ENCODE measurements at regions not wholly inside any gene's neighbourhood (a gene's known extent, or its start where the extent isn't known, plus 50 kb on each side); places are given as distances from the start of the nearest gene placed in this dataset.

- no peaks in the 10 kb centered on the region for H3K79me2 ChIP-seq (ENCODE audit: control insufficient read depth, insufficient read depth, low read length, poor library complexity)
- H3K4me2 ChIP-seq (ENCODE audit: low read length), result no peak overlapping the region
- no peak overlapping the region for H4K8ac ChIP-seq (ENCODE audit: low read depth, low read length)
- H3K4me3 ChIP-seq (ENCODE audit: low read depth, low read length), result no peak overlapping the region
- no peak overlapping the region for H4K91ac ChIP-seq (ENCODE audit: low read depth, low read length)
- H3K4ac ChIP-seq (ENCODE audit: low read depth, low read length), result no peak overlapping the region
- H2AK5ac ChIP-seq (ENCODE audit: low read length), result no peak overlapping the region
- no peak overlapping the region for H3K23ac ChIP-seq (ENCODE audit: low read length)
- no peak overlapping the region for H2BK12ac ChIP-seq (ENCODE audit: low read length)
- no peaks in the 10 kb centered on the region for H3K79me1 ChIP-seq (ENCODE audit: low read length)
- no peak overlapping the region for H2BK120ac ChIP-seq (ENCODE audit: insufficient read depth, low read length, poor library complexity)
- no peak overlapping the region for H4K12ac ChIP-seq (ENCODE audit: low read depth, low read length)
- H3K27me3 ChIP-seq (ENCODE audit: insufficient read depth, low read length), result no peaks in the 10 kb centered on the region
- no peak for DNase-seq
- H2AFZ ChIP-seq (ENCODE audit: insufficient read depth, low read length, poor library complexity), result peak overlapping the region; percentile 45
- H3K4me1 ChIP-seq (ENCODE audit: control insufficient read depth in 1 of 2, insufficient read depth in 2 of 2, low read length in 2 of 2), result no peaks in the 10 kb centered on the region
- no CpG with 5 or more reads among the region's 17 CpGs for WGBS (ENCODE audit: extremely low coverage, insufficient coverage, insufficient read length)
- H2BK5ac ChIP-seq (ENCODE audit: low read depth, low read length, poor library complexity), result no peak overlapping the region
- no peaks in the 10 kb centered on the region for H3K36me3 ChIP-seq (ENCODE audit: control insufficient read depth in 1 of 2, insufficient read depth in 2 of 2, low read length in 2 of 2)
- H3K27ac ChIP-seq (ENCODE audit: low read depth, low read length), result no peak overlapping the region
- H3K14ac ChIP-seq (ENCODE audit: low read length), result no peak overlapping the region
- no peak overlapping the region for H3K18ac ChIP-seq (ENCODE audit: low read length)
- H3K9me3 ChIP-seq (ENCODE audit: insufficient read depth, low read depth, low read length), result no peaks in the 10 kb centered on the region
- H3K9ac ChIP-seq (ENCODE audit: low read length), result no peak overlapping the region
Measured at GRCh38 chr9:27654629-27655285, 81.5 kb upstream of the C9orf72 start.

GRCh38 chr9:27655441-27655840 is 82.2 kb upstream of the C9orf72 start:
- DNase-seq, result no peak
- no peaks in the 10 kb centered on the region for H3K79me1 ChIP-seq (ENCODE audit: low read length)
- H3K79me2 ChIP-seq (ENCODE audit: control insufficient read depth, insufficient read depth, low read length, poor library complexity), result no peaks in the 10 kb centered on the region
- H3K36me3 ChIP-seq (ENCODE audit: control insufficient read depth in 1 of 2, insufficient read depth in 2 of 2, low read length in 2 of 2), result no peaks in the 10 kb centered on the region
- no CpG with 5 or more reads among the region's 2 CpGs for WGBS (ENCODE audit: extremely low coverage, insufficient coverage, insufficient read length)
- H3K9ac ChIP-seq (ENCODE audit: low read length), result no peak overlapping the region
- H4K91ac ChIP-seq (ENCODE audit: low read depth, low read length), result no peak overlapping the region
- H3K23ac ChIP-seq (ENCODE audit: low read length), result no peak overlapping the region
- H3K4me1 ChIP-seq (ENCODE audit: control insufficient read depth in 1 of 2, insufficient read depth in 2 of 2, low read length in 2 of 2), result no peaks in the 10 kb centered on the region
- no peak overlapping the region for H4K8ac ChIP-seq (ENCODE audit: low read depth, low read length)
- H3K4me2 ChIP-seq (ENCODE audit: low read length), result no peak overlapping the region
- no peak overlapping the region for H3K18ac ChIP-seq (ENCODE audit: low read length)
- no peak overlapping the region for H4K12ac ChIP-seq (ENCODE audit: low read depth, low read length)
- no peak overlapping the region for H3K14ac ChIP-seq (ENCODE audit: low read length)
- no peaks in the 10 kb centered on the region for H3K27me3 ChIP-seq (ENCODE audit: insufficient read depth, low read length)
- no peak overlapping the region for H3K4me3 ChIP-seq (ENCODE audit: low read depth, low read length)
- no peak overlapping the region for H3K27ac ChIP-seq (ENCODE audit: low read depth, low read length)
- no peak overlapping the region for H2AK5ac ChIP-seq (ENCODE audit: low read length)
- H2AFZ ChIP-seq (ENCODE audit: insufficient read depth, low read length, poor library complexity), result no peak overlapping the region
- H3K4ac ChIP-seq (ENCODE audit: low read depth, low read length), result no peak overlapping the region
- H2BK12ac ChIP-seq (ENCODE audit: low read length), result no peak overlapping the region
- no peaks in the 10 kb centered on the region for H3K9me3 ChIP-seq (ENCODE audit: insufficient read depth, low read depth, low read length)
- H2BK120ac ChIP-seq (ENCODE audit: insufficient read depth, low read length, poor library complexity), result no peak overlapping the region
- no peak overlapping the region for H2BK5ac ChIP-seq (ENCODE audit: low read depth, low read length, poor library complexity)

GRCh38 chr9:27659001-27659400 is 85.7 kb upstream of the C9orf72 start:
- no CpG with 5 or more reads among the region's 4 CpGs for WGBS (ENCODE audit: extremely low coverage, insufficient coverage, insufficient read length)
- Histone ChIP-seq H3K36me3 (ENCODE audit: control insufficient read depth in 1 of 2, insufficient read depth in 2 of 2, low read length in 2 of 2) (no peaks in the 10 kb centered on the region), H4K91ac (ENCODE audit: low read depth, low read length) (no peak overlapping the region), H3K27ac (ENCODE audit: low read depth, low read length) (no peak overlapping the region), H2BK120ac (ENCODE audit: insufficient read depth, low read length, poor library complexity) (no peak overlapping the region), H3K4me1 (ENCODE audit: control insufficient read depth in 1 of 2, insufficient read depth in 2 of 2, low read length in 2 of 2) (peaks cover 0 to under 1% of the 10 kb centered on the region in 2 experiments), H2AK5ac (ENCODE audit: low read length) (no peak overlapping the region), H3K4ac (ENCODE audit: low read depth, low read length) (no peak overlapping the region), H3K4me3 (ENCODE audit: low read depth, low read length) (no peak overlapping the region), H3K4me2 (ENCODE audit: low read length) (no peak overlapping the region), H4K12ac (ENCODE audit: low read depth, low read length) (no peak overlapping the region), H3K18ac (ENCODE audit: low read length) (no peak overlapping the region), H3K23ac (ENCODE audit: low read length) (no peak overlapping the region), H3K9me3 (ENCODE audit: insufficient read depth, low read depth, low read length) (no peaks in the 10 kb centered on the region), H3K79me2 (ENCODE audit: control insufficient read depth, insufficient read depth, low read length, poor library complexity) (no peaks in the 10 kb centered on the region), H4K8ac (ENCODE audit: low read depth, low read length) (no peak overlapping the region), H2BK5ac (ENCODE audit: low read depth, low read length, poor library complexity) (no peak overlapping the region), H2BK12ac (ENCODE audit: low read length) (no peak overlapping the region), H3K79me1 (ENCODE audit: low read length) (no peaks in the 10 kb centered on the region), H3K14ac (ENCODE audit: low read length) (no peak overlapping the region), H3K27me3 (ENCODE audit: insufficient read depth, low read length) (no peaks in the 10 kb centered on the region), H3K9ac (ENCODE audit: low read length) (no peak overlapping the region), H2AFZ (ENCODE audit: insufficient read depth, low read length, poor library complexity) (no peak overlapping the region)
- DNase-seq, result no peak

GRCh38 chr9:27659571-27659970 is 86.3 kb upstream of the C9orf72 start:
- Histone ChIP-seq H3K9me3 (ENCODE audit: insufficient read depth, low read depth, low read length) (no peaks in the 10 kb centered on the region), H3K23ac (ENCODE audit: low read length) (no peak overlapping the region), H3K79me2 (ENCODE audit: control insufficient read depth, insufficient read depth, low read length, poor library complexity) (no peaks in the 10 kb centered on the region), H3K4me1 (ENCODE audit: control insufficient read depth in 1 of 2, insufficient read depth in 2 of 2, low read length in 2 of 2) (peaks cover 0 to 2% of the 10 kb centered on the region in 2 experiments), H3K4me2 (ENCODE audit: low read length) (no peak overlapping the region), H2BK5ac (ENCODE audit: low read depth, low read length, poor library complexity) (no peak overlapping the region), H3K79me1 (ENCODE audit: low read length) (no peaks in the 10 kb centered on the region), H2AFZ (ENCODE audit: insufficient read depth, low read length, poor library complexity) (no peak overlapping the region), H4K12ac (ENCODE audit: low read depth, low read length) (no peak overlapping the region), H2AK5ac (ENCODE audit: low read length) (no peak overlapping the region), H3K36me3 (ENCODE audit: control insufficient read depth in 1 of 2, insufficient read depth in 2 of 2, low read length in 2 of 2) (no peaks in the 10 kb centered on the region), H2BK120ac (ENCODE audit: insufficient read depth, low read length, poor library complexity) (no peak overlapping the region), H3K27me3 (ENCODE audit: insufficient read depth, low read length) (no peaks in the 10 kb centered on the region), H3K18ac (ENCODE audit: low read length) (no peak overlapping the region), H3K27ac (ENCODE audit: low read depth, low read length) (no peak overlapping the region), H4K91ac (ENCODE audit: low read depth, low read length) (no peak overlapping the region), H4K8ac (ENCODE audit: low read depth, low read length) (no peak overlapping the region), H3K4ac (ENCODE audit: low read depth, low read length) (no peak overlapping the region), H2BK12ac (ENCODE audit: low read length) (no peak overlapping the region), H3K9ac (ENCODE audit: low read length) (no peak overlapping the region), H3K14ac (ENCODE audit: low read length) (no peak overlapping the region), H3K4me3 (ENCODE audit: low read depth, low read length) (no peak overlapping the region)
- no peak for DNase-seq
- WGBS (ENCODE audit: extremely low coverage, insufficient coverage, insufficient read length), result no CpG with 5 or more reads among the region's 3 CpGs
